ENCODE measurements at regions not wholly inside any gene's neighbourhood (a gene's known extent, or its start where the extent isn't known, plus 50 kb on each side); places are given as distances from the start of the nearest gene placed in this dataset.

DNA sequence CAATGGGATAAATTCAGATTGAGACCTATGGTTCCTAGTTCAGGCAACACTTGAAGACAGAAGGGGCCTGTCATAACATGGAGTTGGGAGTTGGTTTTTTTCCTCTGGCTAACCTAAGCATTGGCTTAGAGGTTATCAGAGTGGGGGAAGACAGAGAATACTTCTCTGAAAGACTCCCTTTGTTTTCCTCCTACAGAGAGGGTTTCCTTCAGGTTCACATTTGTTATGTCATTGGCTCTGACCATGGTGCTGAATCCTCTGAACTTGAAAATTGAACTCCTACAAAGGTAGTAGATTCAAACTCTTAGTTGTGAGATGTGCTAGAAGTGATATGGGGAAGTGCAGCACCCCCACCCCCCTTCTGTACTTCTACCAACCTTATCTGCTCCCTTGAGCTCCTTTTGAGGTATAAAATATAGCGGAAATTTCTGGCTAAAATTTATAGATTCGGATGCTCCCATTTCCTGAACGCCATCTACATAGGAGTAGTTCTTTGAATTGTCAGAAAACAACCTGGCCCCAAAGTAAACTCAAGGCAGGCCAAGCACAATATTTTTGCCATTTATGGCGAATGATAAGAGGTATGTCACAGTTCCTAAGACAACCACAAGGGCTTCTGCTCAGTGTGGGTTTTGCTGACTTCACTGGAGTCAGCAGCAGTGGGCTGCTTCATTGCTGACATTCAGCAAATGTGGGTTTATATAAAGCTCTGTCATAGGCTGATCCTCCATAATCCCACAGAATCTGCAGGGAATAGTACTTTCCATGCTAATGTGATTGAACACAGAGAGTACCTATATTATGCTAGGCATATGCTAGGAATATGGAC lies 131.6 kb upstream of the KLF14 start:
- TF ChIP-seq, protein P1, sequence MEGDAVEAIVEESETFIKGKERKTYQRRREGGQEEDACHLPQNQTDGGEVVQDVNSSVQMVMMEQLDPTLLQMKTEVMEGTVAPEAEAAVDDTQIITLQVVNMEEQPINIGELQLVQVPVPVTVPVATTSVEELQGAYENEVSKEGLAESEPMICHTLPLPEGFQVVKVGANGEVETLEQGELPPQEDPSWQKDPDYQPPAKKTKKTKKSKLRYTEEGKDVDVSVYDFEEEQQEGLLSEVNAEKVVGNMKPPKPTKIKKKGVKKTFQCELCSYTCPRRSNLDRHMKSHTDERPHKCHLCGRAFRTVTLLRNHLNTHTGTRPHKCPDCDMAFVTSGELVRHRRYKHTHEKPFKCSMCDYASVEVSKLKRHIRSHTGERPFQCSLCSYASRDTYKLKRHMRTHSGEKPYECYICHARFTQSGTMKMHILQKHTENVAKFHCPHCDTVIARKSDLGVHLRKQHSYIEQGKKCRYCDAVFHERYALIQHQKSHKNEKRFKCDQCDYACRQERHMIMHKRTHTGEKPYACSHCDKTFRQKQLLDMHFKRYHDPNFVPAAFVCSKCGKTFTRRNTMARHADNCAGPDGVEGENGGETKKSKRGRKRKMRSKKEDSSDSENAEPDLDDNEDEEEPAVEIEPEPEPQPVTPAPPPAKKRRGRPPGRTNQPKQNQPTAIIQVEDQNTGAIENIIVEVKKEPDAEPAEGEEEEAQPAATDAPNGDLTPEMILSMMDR (conservative IDR thresholded peaks at IDR 0.05), result no peak; the same call in 1 of the 2 replicates
- no peak overlapping the region for H3K27ac ChIP-seq

DNA sequence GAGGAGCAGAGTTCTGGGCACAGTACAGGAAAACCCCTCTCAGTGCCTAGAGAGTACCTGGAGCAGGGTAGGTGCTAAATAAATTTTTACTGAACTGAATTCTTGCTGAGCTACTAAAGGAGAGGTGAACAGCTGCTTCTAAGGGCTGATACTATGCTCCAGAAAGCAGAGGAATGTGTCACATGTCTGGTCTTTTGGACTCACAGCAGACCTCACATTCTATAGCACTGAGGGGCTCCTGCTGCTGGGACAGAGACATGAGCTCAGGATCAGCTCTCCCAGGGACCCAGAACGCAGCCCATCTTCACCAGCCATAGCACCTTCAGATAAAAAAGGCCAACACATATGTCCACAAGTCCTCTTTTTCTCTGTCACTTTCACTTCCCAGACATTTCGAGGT lies 133.0 kb upstream of the KLF14 start:
- H3K27ac ChIP-seq, result no peak overlapping the region
- TF ChIP-seq, protein P1 (conservative IDR thresholded peaks at IDR 0.05), result no peak

DNA sequence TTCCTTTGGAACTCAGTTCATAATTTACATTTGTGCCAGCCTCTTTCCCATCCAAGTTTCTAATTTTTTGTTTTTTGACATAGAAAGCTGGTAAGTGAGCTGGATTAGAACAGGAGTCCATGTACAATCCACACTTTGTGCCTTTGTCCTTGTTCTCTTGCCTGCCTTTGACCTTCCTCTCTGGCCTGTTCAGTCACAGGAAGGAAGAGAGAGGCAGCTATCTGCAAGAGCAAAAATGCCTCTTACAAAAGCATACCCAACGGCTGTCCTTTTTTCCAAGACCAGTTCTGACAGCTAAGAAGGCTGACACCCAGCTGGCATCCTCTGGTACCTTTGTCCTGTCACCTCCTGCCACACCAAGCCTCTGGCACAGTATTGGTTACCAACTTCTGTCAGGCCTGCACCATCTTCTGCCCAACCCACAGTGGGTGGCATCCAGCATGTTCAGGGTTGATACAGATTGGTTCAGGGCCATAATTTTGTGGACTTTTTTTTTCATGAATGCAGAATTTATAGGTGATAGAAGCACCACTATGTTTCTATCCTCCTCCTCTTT lies 133.7 kb upstream of the KLF14 start:
- TF ChIP-seq, protein P1 (conservative IDR thresholded peaks at IDR 0.05), result no peak
- H3K27ac ChIP-seq, result no peak overlapping the region

DNA sequence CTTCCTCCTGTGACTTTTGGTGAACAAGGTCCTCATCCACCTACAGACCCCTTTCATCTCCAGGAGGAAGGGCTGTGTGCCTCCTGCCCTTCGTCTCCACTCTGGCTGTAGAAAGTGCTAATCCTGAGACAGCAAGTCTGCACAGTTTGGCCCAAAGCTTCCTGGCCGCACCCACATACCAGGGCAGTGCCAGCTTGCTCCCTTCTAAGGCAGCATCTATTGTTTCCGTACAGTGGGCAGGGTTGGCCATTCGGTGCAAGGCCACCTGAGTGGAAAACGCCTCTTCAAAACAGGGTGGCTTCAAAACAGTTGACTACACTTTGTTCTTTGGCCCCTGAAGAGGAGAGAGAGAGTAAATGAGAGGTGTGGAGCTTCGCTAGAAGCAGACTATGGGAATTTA lies 134.1 kb upstream of the KLF14 start:
- TF ChIP-seq, protein P1 (conservative IDR thresholded peaks at IDR 0.05), result no peak
- H3K27ac ChIP-seq, result no peak overlapping the region

DNA sequence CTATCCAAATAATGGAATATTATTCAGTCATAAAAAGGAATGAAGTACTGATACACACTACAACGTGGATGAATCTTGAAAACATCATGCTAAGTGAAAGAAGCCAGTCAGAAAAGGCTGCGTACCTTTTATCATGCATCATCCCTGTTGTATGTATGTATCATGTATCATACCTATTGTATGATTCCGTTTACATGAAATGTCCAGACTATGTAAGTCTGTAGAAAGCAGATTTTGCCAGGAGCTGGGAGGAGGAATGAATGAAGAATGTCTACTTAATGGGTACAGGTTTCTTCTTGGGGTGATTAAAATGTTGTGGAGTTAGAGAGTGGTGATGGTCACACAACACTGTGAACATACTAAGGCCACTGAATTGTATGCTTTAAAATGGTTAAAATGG lies 135.9 kb upstream of the KLF14 start:
- TF ChIP-seq, protein P1 (conservative IDR thresholded peaks at IDR 0.05), result no peak
- H3K27ac ChIP-seq, result no peak overlapping the region

DNA sequence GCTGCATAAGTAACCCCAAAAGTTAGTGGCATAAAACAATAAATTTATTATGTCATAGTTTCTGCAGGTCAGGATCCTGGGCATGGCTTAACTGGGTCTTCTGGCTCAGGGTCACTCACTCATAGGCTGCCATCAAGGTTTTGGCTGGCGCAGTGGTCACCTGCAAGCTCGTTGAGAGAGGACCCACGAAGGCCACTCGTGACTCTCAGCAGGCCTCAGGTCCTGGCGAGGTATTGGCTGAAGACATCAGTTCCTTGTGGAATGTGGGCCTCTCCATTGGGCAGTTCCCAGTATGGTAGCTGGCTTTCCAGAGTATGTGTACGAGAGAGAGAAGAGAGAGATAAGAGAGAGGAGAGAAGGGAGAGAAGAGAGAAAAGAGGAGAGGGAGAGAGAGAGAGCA lies 138.3 kb upstream of the KLF14 start:
- H3K27ac ChIP-seq, result no peak overlapping the region
- TF ChIP-seq, protein P1 (conservative IDR thresholded peaks at IDR 0.05), result no peak

DNA sequence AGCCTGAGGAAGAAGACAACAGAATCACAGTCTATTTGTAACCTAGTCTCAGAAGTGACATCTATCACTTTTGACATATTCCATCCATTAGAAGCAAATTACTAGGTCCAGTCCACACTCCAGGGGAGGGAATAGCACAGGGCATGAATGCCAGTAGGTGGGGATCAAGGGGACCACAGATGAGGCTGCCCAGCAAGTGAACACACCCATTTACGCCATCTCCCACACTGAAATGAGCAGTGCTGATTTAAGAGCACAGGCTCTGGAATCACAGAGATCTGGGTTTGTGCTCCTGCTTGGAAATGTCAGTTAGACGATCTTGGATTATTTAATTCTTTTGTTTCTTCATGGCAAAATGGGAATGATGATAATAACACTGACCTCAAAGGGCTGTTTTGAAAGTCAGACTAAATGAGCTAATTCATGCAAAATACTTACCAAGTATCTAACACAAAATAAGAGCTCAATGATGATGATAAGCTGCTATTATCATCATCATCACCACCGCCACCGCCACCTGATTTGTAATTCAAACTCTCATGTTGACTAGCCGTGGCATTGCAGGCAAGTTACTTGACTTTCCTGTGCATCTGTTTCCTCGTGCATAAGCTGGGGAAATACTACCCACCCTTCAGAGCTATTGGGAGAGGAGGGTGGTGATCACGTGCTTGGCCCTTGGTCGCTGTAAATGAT lies 138.9 kb upstream of the KLF14 start:
- no peak overlapping the region for H3K27ac ChIP-seq
- TF ChIP-seq, protein P1 (conservative IDR thresholded peaks at IDR 0.05), result no peak
